ENCODE measurements at regions not wholly inside any gene's neighbourhood (a gene's known extent, or its start where the extent isn't known, plus 50 kb on each side); places are given as distances from the start of the nearest gene placed in this dataset.

DNA sequence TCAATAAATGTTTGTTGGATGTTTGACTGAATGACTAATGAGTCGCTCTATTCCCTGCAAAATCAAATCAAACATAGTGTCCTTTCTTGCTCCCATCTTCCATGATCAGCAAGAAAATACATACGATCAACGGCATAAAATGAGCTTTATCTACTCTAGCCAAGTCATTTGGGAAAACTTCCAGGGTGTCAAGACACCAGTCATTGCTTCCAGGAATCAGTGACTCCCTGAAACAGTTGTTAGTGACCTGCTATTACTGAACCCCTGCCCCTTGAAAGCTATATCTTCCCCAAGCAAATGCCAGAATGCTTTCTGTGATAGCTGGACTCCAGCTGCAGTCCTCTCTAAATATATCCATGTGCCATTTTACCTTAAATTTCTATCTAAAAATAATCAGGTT, 169.5 kb upstream of the SSTR1 start:
- H3K36me3 ChIP-seq: no peaks in the 10 kb centered on the region
- no peak overlapping the region for H3K27ac ChIP-seq
- TF ChIP-seq, protein P1, sequence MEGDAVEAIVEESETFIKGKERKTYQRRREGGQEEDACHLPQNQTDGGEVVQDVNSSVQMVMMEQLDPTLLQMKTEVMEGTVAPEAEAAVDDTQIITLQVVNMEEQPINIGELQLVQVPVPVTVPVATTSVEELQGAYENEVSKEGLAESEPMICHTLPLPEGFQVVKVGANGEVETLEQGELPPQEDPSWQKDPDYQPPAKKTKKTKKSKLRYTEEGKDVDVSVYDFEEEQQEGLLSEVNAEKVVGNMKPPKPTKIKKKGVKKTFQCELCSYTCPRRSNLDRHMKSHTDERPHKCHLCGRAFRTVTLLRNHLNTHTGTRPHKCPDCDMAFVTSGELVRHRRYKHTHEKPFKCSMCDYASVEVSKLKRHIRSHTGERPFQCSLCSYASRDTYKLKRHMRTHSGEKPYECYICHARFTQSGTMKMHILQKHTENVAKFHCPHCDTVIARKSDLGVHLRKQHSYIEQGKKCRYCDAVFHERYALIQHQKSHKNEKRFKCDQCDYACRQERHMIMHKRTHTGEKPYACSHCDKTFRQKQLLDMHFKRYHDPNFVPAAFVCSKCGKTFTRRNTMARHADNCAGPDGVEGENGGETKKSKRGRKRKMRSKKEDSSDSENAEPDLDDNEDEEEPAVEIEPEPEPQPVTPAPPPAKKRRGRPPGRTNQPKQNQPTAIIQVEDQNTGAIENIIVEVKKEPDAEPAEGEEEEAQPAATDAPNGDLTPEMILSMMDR (IDR thresholded peaks at IDR 0.05): no peak
- H3K9me3 ChIP-seq: no peaks in the 10 kb centered on the region
- intact Hi-C loops (cut with DNase I): no loop called here
- H3K4me3 ChIP-seq: no peak overlapping the region
- no peaks in the 10 kb centered on the region for H3K27me3 ChIP-seq
- H3K4me1 ChIP-seq: no peaks in the 10 kb centered on the region
- no peak for DNase-seq (ENCODE audit: low spot score in 2 of 2)

DNA sequence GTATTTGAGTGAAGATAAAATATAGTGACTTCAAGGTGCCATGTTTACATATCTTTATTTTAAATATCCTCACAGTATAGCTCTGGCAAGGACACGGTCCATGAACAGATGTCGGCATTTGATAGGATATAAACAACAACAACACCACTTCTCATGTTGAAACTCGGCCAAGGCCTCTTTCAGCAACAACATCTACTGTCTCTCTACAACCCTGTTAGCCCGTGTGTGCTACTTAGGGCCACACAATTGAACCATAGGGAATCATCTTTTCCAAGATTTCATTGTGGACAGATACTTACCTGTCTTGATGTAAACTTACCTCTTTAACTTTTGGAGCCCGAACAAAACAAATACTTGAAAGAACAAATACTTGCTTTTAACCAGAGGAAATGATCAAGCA, 168.7 kb upstream of the SSTR1 start:
- Histone ChIP-seq H3K36me3 (no peaks in the 10 kb centered on the region), H3K27ac (no peak overlapping the region), H3K27me3 (no peaks in the 10 kb centered on the region), H3K4me3 (no peak overlapping the region), H3K9me3 (no peaks in the 10 kb centered on the region), H3K4me1 (no peaks in the 10 kb centered on the region)
- intact Hi-C loops (cut with DNase I): no loop called here
- TF ChIP-seq, protein P1 (IDR thresholded peaks at IDR 0.05): no peak
- no peak for DNase-seq (ENCODE audit: low spot score in 2 of 2)

DNA sequence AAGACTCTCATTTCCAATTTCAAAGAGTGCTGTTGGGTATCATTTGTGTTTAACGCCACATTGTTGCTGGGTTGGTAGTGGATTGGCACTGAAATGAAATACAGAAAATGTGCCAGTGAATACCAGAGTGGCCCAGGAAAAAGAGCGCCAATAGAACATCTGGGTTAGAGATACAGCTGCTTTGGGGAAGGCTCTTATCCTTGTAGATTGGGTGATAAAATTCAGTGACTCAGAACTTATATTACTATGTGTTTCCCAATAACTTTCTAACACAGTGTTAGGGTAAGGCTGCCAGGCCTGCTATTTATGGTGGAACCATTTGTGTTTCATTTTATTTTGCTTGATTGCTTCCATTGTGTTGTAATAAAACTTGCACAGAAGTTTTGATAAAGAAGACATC, 168.2 kb upstream of the SSTR1 start:
- no peaks in the 10 kb centered on the region for H3K4me1 ChIP-seq
- TF ChIP-seq, protein P1 (IDR thresholded peaks at IDR 0.05): no peak
- intact Hi-C loops (cut with DNase I): no loop called here
- DNase-seq (ENCODE audit: low spot score in 2 of 2): no peak
- H3K4me3 ChIP-seq: no peak overlapping the region
- H3K27ac ChIP-seq: no peak overlapping the region
- no peaks in the 10 kb centered on the region for H3K27me3 ChIP-seq
- no peaks in the 10 kb centered on the region for H3K9me3 ChIP-seq
- no peaks in the 10 kb centered on the region for H3K36me3 ChIP-seq

DNA sequence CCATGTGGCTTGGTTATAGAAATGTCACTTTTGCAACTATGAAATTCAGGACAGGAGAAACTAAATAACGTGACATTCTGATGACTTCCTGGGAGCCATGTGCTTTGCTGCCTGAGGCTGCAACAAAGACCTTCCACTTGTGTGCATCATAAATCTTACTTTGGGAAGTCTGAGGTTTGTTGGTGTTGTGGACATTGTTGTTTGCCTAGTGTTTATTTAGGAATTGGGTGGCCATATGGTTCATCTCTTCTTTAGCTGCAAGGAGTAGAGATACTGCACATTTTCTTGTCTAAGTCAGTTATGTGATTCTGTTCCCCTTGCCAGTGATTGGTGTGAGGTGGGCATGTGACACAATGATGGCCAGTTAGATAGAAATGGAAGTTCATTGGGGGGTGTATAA, 167.3 kb upstream of the SSTR1 start:
- no peaks in the 10 kb centered on the region for H3K4me1 ChIP-seq
- H3K4me3 ChIP-seq: no peak overlapping the region
- TF ChIP-seq, protein P1 (IDR thresholded peaks at IDR 0.05): no peak
- no peaks in the 10 kb centered on the region for H3K36me3 ChIP-seq
- intact Hi-C loops (cut with DNase I): no loop called here
- no peak for DNase-seq (ENCODE audit: low spot score in 2 of 2)
- H3K9me3 ChIP-seq: no peaks in the 10 kb centered on the region
- H3K27ac ChIP-seq: no peak overlapping the region
- no peaks in the 10 kb centered on the region for H3K27me3 ChIP-seq

DNA sequence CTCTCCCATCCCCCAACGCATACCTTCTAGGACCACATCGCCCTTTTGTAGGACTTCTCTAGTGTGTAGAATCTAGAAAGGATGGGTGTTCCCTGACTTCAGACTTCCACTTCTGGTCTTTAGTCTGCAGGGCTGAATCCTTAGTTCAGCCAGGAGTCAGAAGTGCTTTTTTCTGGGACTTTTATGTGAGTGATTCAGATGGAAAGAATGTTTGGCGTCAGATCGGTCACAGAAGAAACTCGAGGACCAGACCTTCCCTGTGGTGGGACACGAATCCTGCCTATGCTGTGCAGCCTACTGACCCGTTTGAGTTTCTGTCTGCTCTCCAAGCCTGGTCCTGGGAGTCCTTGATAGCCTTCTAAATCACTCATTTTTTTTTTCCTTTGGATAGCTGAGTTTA, 165.4 kb upstream of the SSTR1 start:
- Histone ChIP-seq H3K36me3 (no peaks in the 10 kb centered on the region), H3K4me1 (no peaks in the 10 kb centered on the region), H3K9me3 (no peaks in the 10 kb centered on the region), H3K27me3 (no peaks in the 10 kb centered on the region), H3K27ac (no peak overlapping the region), H3K4me3 (no peak overlapping the region)
- TF ChIP-seq, protein P1 (IDR thresholded peaks at IDR 0.05): no peak
- no peak for DNase-seq (ENCODE audit: low spot score in 2 of 2)
- intact Hi-C loops (cut with DNase I): no loop called here

DNA sequence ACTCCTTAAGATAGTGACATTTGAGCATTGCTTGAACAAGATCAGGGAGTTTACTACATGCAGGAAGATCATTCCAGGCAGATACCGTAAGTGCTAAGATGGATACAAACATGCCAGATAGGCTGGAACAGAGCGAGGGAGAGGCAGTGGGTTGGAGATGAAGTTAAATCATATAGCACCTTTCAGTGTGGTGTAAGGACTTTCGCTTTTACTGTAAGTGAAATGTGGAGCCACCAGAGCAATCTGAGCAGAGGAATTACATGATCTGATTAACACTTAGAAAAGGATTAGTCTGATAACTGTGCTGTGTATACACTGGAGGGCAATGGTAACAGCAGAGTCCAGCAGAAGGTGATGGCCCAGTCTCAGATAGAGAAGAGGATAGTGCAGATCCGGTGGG, 163.0 kb upstream of the SSTR1 start:
- intact Hi-C loops (cut with DNase I): no loop called here
- no peak overlapping the region for H3K4me3 ChIP-seq

More for the DNA sequence above, 163.0 kb upstream of the SSTR1 start:
- TF ChIP-seq, protein P1 (IDR thresholded peaks at IDR 0.05): no peak
- DNase-seq (ENCODE audit: low spot score in 2 of 2): no peak
- Histone ChIP-seq H3K27ac (no peak overlapping the region), H3K4me1 (no peaks in the 10 kb centered on the region), H3K27me3 (no peaks in the 10 kb centered on the region), H3K36me3 (no peaks in the 10 kb centered on the region), H3K9me3 (no peaks in the 10 kb centered on the region)
